Endothelial cell of umbilical vein (primary cell): ENCODE measurements at regions not wholly inside any gene's neighbourhood (a gene's known extent, or its start where the extent isn't known, plus 50 kb on each side); places are given as distances from the start of the nearest gene placed in this dataset.

Experiments used
- BruUV-seq: library from RNA; stranded (reverse); fragments of 400-500 nt; replicated peaks from 2 replicates; lab custom pipeline; 2021; lab: Mats Ljungman, UMichigan
- CTCF ChIA-PET: fragments of 300-600, 350-600 bp; sonication (Branson Sonifier 250); formaldehyde crosslinking; loops from one replicate; lab custom pipeline; 2021; ENCODE audit warnings: antibody characterized with exemption, inconsistent platforms; lab: Charles Lee
- POLR2A ChIA-PET: fragments of 300-600, 350-600 bp; sonication (Branson Sonifier 250); formaldehyde crosslinking; loops from one replicate; lab custom pipeline; 2021; ENCODE audit warnings: antibody characterized with exemption, inconsistent platforms; lab: Charles Lee
- DNase-seq: peaks from one replicate; pipeline ENCODE4 v3.0.0-alpha.2; 2011; ENCODE audit warnings: low read depth, low spot score
- FAIRE-seq: peaks from 2 replicates; lab custom pipeline; 2011; peaks lifted over from hg19 to GRCh38; lab: Jason Lieb, UNC
- H2AFZ ChIP-seq: 2 replicates; pipeline ENCODE4 v1.6.0; 2012; ENCODE audit warnings: low read depth, low read length, control low read depth, inconsistent platforms
- H3K27ac ChIP-seq: 2 replicates; pipeline ENCODE4 v1.5.1; 2011; ENCODE audit warnings: low read depth, mild to moderate bottlenecking, control low read depth, low read length, moderate library complexity; ENCODE audit not compliant: insufficient read depth
- H3K27me3 ChIP-seq, 2 experiments: 2 replicates each; pipeline versions ENCODE4 v1.6.0 to v1.6.1; 2011; ENCODE audit warnings: low read length in 2 of 2, mixed read lengths in 1 of 2; ENCODE audit not compliant: control insufficient read depth in 2 of 2, insufficient read depth in 2 of 2
- H3K36me3 ChIP-seq, 2 experiments: 2 replicates in 1 of 2; 3 replicates in 1 of 2; pipeline ENCODE4 v1.5.1; 2011; ENCODE audit warnings: low read length in 2 of 2, mild to moderate bottlenecking in 1 of 2, moderate library complexity in 1 of 2; ENCODE audit not compliant: control insufficient read depth in 2 of 2, insufficient read depth in 2 of 2; ENCODE audit errors: extremely low read depth in 1 of 2
- H3K4me1 ChIP-seq: 3 replicates; pipeline ENCODE4 v1.5.1; 2011; ENCODE audit warnings: mild to moderate bottlenecking, low read length; ENCODE audit not compliant: control insufficient read depth, insufficient read depth; ENCODE audit errors: extremely low read depth
- H3K4me2 ChIP-seq: 2 replicates; pipeline ENCODE4 v1.6.1; 2011; ENCODE audit warnings: low read length, control low read depth, mixed read lengths; ENCODE audit not compliant: insufficient read depth
- H3K4me3 ChIP-seq, 3 experiments: fragments of 200-600 bp in 1 of 3; sonication (generic), shearing (Covaris generic) in 1 of 3; replicated peaks in 1 of 3; 2 replicates each; pipeline ENCODE4 v1.5.1; 2011 to 2016; ENCODE audit warnings: control low read depth in 3 of 3, low read length in 3 of 3, mild to moderate bottlenecking in 2 of 3, inconsistent platforms in 1 of 3, low read depth in 1 of 3, moderate library complexity in 1 of 3; ENCODE audit not compliant: insufficient read depth in 1 of 3
- H3K79me2 ChIP-seq: 2 replicates; pipeline ENCODE4 v1.6.0; 2012; ENCODE audit warnings: low read length, inconsistent platforms; ENCODE audit not compliant: control insufficient read depth, insufficient read depth
- H3K9ac ChIP-seq: replicated peaks from 2 replicates; pipeline ENCODE3; 2011; ENCODE audit warnings: low read length, control low read depth; ENCODE audit not compliant: insufficient read depth; ENCODE audit errors: extremely low read depth
- H3K9me1 ChIP-seq: replicated peaks from 3 replicates; pipeline ENCODE4 v1.6.0; 2011; ENCODE audit warnings: mild to moderate bottlenecking, low read length; ENCODE audit not compliant: control insufficient read depth, insufficient read depth; ENCODE audit errors: extremely low read depth
- H3K9me3 ChIP-seq: replicated peaks from 2 replicates; pipeline ENCODE4 v1.5.1; 2012; ENCODE audit warnings: low read length, inconsistent platforms; ENCODE audit not compliant: control insufficient read depth, insufficient read depth
- H4K20me1 ChIP-seq: replicated peaks from 2 replicates; pipeline ENCODE3; 2011; ENCODE audit warnings: mild to moderate bottlenecking, low read length; ENCODE audit not compliant: control insufficient read depth, insufficient read depth; ENCODE audit errors: extremely low read depth
- EZH2 ChIP-seq: IDR thresholded peaks from 2 replicates; pipeline ENCODE4 v1.6.1; 2012; ENCODE audit warnings: borderline replicate concordance, low read depth, mild to moderate bottlenecking, moderate library complexity, low read length, inconsistent platforms; ENCODE audit not compliant: severe bottlenecking
- FOS ChIP-seq: IDR thresholded peaks from 2 replicates; pipeline ENCODE4 v1.6.1; 2011; ENCODE audit warnings: mild to moderate bottlenecking, low read length, moderate library complexity, borderline replicate concordance; ENCODE audit not compliant: insufficient read depth
- GATA2 ChIP-seq: IDR thresholded peaks from 2 replicates; pipeline ENCODE4 v1.7.0; 2011; ENCODE audit warnings: low read depth, mild to moderate bottlenecking, moderate library complexity, mixed read lengths, low read length; ENCODE audit not compliant: insufficient read length, insufficient read depth
- JUN ChIP-seq: IDR thresholded peaks from 2 replicates; pipeline ENCODE4 v1.6.1; 2011; ENCODE audit warnings: borderline replicate concordance, low read depth; ENCODE audit not compliant: insufficient read length, insufficient read depth
- MYC ChIP-seq: IDR thresholded peaks from one replicate; pipeline ENCODE4 v1.6.1; 2011; ENCODE audit warnings: mild to moderate bottlenecking, low read depth, low read length
- POLR2A ChIP-seq: IDR thresholded peaks from 2 replicates; pipeline ENCODE4 v1.6.1; 2012; ENCODE audit warnings: low read depth, mild to moderate bottlenecking, control low read depth, low read length
- POLR2AphosphoS5 ChIP-seq: IDR thresholded peaks from 2 replicates; pipeline ENCODE4 v1.6.1; 2012; ENCODE audit warnings: low read depth, mild to moderate bottlenecking, control low read depth, low read length, moderate library complexity; ENCODE audit not compliant: insufficient read depth
- dilution Hi-C: fragments of 300-500 bp; cut with MboI; formaldehyde crosslinking; loops from one replicate; pipeline ENCODE4 v1.15.0; 2019; ENCODE audit warnings: low sequenced_read_pairs; ENCODE audit not compliant: extremely low pct_ligation_motif_present
- intact Hi-C: fragments of 100-400 bp; cut with micrococcal nuclease; formaldehyde crosslinking; loops from one replicate; pipeline ENCODE4 v1.10.0; 2022
- TF ChIP-seq, protein P1 (sequence below), 2 donors: IDR thresholded peaks; 1 replicate in 1 of 2; 2 replicates in 1 of 2; pipeline ENCODE4 v1.5.1; 2011; ENCODE audit warnings: low read length in 2 of 2, mild to moderate bottlenecking in 2 of 2, moderate library complexity in 2 of 2, control low read depth in 1 of 2, inconsistent platforms in 1 of 2, low read depth in 1 of 2; ENCODE audit not compliant: insufficient read depth in 1 of 2; ENCODE audit errors: extremely low read depth in 1 of 2
- TF ChIP-seq, protein P2 (sequence below): IDR thresholded peaks from 2 replicates; pipeline ENCODE4 v1.6.1; 2011; ENCODE audit not compliant: insufficient read depth, insufficient read length

DNA sequence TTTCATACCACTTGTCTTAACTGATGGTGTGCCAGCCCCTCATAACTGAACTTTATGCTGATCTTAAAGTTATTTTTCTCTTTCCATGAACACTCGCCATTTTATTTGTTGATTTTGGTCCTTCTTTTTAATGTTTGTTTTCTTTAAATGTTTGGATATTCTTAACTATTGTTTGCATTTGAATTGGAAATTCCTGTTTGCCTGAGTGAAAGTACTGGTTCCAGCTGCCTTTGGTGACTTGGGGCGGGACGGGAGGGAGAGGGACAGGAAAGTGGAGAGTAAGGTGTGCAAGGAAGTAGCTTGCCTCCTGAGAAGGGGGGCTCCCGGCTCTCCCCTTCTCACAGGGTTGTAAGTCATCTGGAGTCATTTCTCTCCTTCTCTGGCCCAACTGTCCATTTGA lies 287.1 kb upstream of the PPP2R3A start:
- no peaks in the 10 kb centered on the region for H3K79me2 ChIP-seq
- dilution Hi-C loops (no loop called here), intact Hi-C loops (no loop called here)
- H3K27me3 ChIP-seq, result no peaks in the 10 kb centered on the region
- FAIRE-seq (no peak), DNase-seq (no peak)
- H3K27ac ChIP-seq, result no peak overlapping the region
- ChIA-PET CTCF (no interaction called here), POLR2A (no interaction called here)
- no peak overlapping the region for H3K9ac ChIP-seq
- no peaks in the 10 kb centered on the region for H3K36me3 ChIP-seq
- H4K20me1 ChIP-seq, result no peaks in the 10 kb centered on the region
- H3K4me2 ChIP-seq, result no peak overlapping the region
- BruUV-seq, result no TSS peak
- H3K4me3 ChIP-seq, result no peak overlapping the region
- H3K4me1 ChIP-seq, result no peaks in the 10 kb centered on the region
- TF ChIP-seq GATA2, result no peak
- no peak for TF ChIP-seq POLR2AphosphoS5
- TF ChIP-seq EZH2, result no peak
- TF ChIP-seq FOS, result no peak
- no peak for TF ChIP-seq MYC
- no peak for TF ChIP-seq POLR2A
- no peak for TF ChIP-seq JUN
- TF ChIP-seq, protein P1, sequence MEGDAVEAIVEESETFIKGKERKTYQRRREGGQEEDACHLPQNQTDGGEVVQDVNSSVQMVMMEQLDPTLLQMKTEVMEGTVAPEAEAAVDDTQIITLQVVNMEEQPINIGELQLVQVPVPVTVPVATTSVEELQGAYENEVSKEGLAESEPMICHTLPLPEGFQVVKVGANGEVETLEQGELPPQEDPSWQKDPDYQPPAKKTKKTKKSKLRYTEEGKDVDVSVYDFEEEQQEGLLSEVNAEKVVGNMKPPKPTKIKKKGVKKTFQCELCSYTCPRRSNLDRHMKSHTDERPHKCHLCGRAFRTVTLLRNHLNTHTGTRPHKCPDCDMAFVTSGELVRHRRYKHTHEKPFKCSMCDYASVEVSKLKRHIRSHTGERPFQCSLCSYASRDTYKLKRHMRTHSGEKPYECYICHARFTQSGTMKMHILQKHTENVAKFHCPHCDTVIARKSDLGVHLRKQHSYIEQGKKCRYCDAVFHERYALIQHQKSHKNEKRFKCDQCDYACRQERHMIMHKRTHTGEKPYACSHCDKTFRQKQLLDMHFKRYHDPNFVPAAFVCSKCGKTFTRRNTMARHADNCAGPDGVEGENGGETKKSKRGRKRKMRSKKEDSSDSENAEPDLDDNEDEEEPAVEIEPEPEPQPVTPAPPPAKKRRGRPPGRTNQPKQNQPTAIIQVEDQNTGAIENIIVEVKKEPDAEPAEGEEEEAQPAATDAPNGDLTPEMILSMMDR (IDR thresholded peaks at IDR 0.05; ENCODE audit: extremely low read depth in 1 of 2, insufficient read depth in 1 of 2, low read depth in 1 of 2, low read length in 2 of 2), result no peak
- TF ChIP-seq, protein P2, sequence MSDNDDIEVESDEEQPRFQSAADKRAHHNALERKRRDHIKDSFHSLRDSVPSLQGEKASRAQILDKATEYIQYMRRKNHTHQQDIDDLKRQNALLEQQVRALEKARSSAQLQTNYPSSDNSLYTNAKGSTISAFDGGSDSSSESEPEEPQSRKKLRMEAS, result no peak
- no peaks in the 10 kb centered on the region for H3K9me1 ChIP-seq
- peaks cover under 1% of the 10 kb centered on the region for H3K9me3 ChIP-seq
- H2AFZ ChIP-seq, result no peak overlapping the region
